GM21367 (cell line): ENCODE measurements at regions not wholly inside any gene's neighbourhood (a gene's known extent, or its start where the extent isn't known, plus 50 kb on each side); places are given as distances from the start of the nearest gene placed in this dataset.
"Not testable (repeated sequence)": the region's sequence is repeated elsewhere in the genome, so short reads cannot be mapped to it uniquely, and the experiment has no call there.

ENCODE experiments used
- ATAC-seq: cut with Tn5 transposase; IDR thresholded peaks from one replicate; pipeline ENCODE4 v1.9.1; 2021; ENCODE audit not compliant: unreplicated experiment

DNA sequence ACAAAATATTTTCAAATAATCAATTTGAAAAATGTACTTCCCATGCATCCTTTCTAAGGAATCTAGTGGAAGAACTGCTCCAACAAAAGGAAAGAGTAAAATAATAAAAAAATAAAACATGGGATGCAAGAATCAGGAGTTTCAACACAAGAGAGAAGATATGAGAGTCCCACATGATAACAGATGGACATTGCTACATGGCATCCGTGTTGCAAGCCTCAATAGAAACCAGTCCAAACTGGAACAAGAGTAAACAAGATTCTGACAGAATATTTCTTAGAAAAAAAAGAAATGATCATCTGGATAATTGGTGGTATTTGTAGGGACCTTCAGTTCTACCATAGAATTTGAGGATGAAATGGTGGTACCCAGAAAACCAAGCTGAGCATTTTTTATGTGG lies 186.8 kb downstream of the FRK start:
- no peak for ATAC-seq

DNA sequence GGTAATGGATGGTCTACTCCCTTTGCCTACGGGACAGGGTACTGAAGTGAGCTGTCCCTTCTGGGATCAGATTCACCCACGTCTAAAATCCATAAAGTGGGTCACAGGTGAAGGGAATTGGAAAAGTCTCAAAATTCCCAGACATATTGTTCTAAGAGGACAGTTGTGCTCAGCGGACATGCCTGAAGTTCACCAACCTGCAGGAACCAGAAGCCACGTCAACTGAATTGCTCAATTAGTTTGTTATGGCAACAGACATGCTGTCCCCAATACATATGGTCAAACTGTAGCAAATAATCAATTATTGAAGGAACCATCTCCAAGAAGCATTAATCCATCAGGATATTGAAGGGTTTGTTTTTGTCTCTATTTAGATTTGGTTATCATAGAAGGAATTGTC lies 190.2 kb downstream of the FRK start:
- no peak for ATAC-seq

DNA sequence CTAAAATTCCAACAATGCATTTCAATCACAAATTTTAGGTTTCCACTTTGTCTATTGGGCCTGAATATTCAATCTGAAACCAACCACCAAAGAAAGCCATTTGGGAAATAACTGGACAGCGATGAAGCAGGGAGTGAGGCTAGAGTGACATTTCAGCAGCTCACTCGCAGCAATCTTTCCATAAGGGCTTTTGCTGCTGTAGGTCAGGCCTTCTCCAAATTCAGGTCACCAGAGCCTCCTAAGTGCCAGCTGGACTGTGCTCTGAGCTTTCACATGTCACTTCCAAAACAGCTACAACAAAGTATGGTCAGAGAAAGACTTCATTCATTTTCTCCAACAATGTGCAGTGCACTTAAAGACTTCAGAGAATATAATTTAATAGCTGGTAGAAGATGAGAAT lies 194.8 kb downstream of the FRK start:
- no peak for ATAC-seq

DNA sequence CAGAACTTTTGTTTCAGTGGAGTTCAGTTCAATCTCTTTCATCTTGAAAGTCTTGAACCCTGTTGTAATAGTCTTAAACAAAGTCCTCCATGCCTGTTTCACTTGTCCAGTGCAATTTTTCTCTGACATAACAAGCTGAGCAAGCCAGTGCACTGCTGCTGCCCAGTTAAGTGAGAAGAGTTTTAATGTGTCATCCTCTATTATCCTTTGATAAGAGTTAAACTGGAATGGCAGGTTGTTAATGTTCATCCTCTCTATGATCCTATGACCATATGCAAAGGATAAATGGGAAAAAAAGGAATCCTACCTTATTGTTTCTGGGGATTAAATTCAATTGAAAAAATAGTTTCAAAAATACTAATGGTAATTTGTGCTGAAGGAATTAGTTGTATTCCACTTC lies 197.5 kb downstream of the FRK start:
- ATAC-seq = no peak

DNA sequence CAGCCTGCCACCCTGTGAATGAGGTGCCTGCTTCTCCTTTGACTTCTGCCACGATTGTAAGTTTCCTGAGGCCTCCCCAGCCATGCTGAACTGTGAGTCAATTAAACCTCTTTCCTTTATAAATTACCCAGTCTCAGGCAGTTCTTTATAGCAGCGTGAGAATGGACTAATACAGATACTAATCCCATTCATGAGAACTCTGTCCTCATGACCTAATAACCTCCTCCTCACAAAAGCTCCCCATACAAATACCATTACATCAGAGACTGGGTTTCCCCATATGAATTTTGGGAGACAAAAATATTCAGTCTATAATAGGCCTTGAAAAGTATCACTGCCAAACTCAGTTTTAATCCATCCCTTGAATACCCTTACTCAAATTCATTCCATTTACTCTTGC lies 199.0 kb downstream of the FRK start:
- not testable (repeated sequence) for ATAC-seq

DNA sequence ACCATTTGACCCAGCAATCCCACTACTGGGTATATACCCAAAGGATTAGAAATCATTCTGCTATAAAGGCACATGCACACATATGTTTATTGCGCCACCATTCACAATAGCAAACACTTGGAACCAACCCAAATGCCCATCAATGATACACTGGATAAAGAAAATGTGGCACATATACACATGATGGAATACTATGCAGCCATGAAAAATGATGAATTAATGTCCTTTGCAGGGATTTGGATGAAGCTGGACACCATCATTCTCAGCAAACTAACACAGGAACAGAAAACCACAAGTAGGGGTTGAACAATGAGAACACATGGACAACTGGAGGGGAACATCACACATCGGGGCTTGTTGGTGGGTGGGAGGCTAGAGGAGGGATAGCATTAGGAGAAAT lies 201.1 kb downstream of the FRK start:
- ATAC-seq = not testable (repeated sequence)

DNA sequence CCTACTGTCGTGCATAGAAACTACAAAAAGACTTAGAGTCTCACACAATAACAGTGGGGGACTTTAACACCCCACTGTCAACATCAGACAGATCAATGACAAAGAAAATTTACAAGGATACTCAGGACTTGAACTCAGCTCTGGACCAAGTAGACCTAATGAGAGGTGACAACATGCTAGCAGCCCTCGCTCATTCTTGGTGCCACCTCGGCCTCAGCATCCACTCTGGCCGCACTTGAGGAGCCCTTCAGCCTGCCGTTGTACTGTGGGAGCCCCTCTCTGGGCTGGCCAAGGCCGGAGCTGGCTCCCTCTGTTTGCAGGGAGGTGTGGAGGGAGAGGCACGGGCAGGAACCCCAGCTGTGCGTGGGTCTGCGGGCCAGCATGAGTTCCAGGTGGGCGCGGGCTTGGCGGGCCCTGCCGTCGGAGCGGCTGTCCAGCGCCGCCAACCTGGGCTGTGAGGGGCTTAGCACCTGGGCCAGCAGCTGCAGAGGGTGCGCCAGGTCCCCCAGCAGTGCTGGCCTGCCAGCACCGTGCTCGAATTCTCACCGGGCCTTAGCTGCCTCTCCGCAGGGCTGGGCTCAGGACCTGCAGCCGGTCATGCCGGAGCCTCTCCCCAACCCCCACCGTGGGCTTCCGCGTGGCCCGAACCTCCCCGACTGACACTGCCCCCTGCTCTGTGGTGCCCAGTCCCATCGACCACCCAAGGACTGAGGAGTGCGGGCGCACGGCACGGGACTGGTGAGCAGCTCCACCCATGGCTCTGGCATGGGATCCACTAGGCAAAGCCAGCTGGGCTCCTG lies 205.6 kb downstream of the FRK start:
- ATAC-seq = no peak

DNA sequence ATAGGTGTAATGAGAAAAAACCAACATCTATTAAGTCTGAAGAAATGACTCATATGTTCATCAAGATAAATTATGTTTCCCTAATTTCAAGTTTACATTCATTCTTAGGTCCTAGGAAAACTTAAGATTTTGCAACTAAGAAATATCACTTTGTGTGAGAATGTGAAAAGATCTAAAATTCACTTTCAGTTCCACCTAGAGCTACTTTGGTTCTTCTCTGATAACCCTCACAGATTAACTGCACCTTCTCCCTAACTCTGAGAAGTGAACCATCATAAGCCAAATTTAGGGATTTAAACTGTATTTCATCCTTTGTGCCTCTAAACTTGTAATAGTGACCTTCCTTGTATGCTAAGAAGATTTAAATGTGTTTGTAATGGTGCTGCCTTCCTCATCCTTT lies 213.0 kb downstream of the FRK start:
- ATAC-seq = no peak

DNA sequence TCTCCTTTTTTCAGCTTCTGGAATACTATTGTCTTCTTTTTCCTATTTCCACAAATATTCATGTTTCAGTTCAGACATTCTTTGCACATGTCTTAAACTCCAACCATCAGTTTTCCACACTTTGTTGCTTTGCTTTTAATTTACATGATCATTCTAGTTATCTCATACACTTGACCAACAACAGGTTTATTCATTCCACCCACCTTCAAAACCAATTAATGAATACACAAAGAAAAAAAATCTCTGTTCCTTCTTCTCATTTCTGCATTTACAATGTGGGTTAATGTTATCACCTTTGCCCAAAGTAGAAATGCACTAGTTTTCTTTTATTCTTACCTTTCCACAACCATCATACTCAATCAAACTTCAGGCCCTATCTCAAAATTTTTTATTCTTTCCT lies 216.7 kb downstream of the FRK start:
- no peak for ATAC-seq

DNA sequence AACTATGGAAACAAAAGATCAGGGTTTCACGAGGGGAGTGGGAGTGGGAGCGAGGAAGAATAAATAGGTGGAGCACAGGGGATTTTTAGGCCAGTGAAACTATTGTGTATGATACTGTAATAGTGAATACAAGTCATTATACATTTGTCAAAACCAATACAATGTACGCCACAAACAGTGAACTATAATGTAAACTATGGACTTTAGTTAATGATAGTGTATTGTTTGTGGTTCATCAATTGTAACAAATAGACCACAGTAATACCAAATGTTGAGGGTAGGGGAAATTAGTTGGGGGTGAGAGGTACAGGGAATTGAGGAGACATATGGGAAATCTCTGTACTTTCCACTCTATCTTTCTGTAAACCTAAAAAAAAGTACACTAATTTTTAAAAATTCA lies 218.4 kb downstream of the FRK start:
- ATAC-seq = no peak

DNA sequence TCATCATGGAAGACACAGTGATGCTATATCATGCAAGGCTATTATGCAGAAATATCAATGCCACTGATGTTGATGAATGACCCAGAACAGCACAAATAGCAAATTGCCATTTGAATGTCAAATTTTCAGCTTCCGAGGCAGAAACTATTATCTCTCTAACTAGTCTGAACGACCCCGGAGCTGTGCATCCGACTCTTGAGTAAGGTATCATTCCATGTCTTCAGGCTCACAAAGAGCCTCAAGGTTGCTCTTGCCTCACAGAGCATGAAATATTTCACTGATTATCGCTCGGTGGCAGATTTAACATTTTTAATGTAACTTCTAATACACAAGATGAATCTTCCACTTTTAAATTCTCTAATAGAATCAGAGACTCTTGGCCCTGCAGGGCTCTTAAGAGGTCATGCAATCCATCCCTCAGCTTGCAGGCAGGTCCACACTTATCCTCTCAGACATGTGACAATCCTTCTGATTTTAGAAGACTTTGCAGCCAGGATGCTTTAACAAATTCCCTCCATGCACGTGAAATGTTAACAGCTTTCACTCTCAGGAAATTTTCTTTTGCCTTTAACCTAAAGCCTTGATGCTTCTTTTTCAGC lies 221.0 kb downstream of the FRK start:
- no peak for ATAC-seq

DNA sequence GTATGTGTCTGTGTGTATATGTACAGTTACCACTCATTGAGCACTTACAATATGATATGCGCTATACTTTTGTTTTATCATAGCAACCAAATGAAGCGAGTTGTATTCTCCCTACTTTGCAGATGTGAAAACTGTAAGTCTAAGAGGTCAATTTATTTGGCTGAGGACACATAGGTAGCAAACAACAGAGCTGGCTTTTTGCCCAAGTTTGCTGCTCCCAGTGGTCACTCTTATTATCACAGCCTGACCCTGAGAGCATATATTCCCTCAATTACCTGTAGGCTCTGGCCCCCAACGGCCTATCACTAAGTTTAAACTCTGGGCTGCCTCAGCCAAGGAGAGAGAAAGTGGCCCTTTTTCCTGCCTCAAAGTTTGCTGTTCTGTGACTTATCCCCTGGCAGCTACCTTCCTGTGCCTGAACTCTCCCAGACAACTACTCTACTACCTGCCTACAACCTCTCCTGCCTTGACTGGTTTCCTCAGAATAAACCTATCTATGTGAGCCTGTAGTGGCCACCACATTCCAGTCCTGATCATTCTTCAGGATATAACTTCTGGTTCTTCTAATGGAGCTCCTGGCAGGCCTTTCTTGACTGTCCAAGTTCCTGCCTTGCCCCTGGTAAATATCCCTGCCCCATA lies 221.8 kb downstream of the FRK start:
- ATAC-seq = peak; percentile 95

DNA sequence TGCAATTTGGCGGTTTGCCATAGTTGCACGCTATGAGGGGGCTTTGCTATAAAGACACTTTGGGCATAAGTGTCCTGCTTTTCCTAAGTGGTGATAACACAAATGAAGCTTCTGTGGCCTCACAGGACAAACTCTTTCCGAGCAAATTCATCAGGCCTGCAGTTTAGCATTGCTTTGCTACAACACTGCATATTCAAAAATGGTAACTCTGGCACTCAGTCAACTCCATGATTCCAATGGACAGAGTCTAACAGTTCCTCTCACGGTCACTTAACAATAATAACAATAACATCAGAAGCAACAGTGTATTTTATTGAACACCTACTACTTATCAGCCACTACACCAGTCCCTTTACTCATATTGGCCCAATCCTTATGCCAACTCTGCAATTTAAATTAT lies 222.5 kb downstream of the FRK start:
- no peak for ATAC-seq

DNA sequence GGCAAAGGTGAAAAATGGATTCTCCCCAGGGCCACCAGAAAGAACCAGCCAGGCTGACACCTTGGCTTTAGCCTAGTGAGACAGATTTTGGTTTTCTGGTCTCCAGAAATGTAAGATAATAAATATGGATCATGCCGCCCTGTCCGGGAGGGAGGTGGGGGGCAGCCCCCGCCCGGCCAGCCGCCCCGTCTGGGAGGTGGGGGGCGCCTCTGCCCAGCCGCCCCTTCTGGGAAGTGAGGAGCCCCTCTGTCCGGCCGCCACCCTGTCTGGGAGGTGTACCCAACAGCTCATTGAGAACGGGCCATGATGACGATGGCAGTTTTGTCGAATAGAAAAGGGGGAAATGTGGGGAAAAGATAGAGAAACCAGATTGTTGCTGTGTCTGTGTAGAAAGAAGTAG lies 224.3 kb downstream of the FRK start:
- ATAC-seq = not testable (repeated sequence)

DNA sequence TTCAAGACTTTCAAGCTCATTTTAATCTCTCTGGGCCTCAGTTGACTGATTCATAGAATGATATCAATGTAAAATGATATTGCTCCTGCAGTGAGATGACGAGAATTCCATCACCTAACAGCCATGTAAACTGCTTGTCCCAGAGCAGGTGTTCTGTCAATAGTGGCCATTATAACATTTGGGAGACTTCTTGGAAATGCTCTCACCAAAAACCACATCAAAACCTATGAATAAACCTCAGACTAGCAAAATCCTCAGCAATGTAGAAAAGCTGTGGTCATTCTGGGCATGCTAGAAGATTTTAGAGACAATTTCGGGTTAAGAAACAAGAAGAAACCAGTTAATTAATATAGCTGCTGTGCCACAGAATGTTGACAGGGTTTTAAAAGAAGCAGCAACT lies 225.4 kb downstream of the FRK start:
- ATAC-seq = no peak

DNA sequence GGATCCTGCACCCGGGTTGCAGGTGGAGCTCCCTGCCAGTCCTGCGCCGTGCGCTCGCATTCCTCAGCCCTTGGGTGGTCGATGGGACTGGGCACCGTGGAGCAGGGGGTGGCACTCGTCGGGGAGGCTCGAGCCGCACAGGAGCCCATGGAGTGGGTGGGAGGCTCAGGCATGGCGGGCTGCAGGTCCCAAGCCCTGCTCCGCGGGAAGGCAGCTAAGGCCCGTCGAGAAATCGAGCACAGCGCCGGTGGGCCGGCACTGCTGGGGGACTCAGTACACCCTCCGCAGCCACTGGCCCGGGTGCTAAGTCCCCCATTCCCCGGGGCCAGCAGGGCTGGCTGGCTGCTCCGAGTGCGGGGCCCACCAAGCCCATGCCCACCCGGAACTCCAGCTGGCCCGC lies 226.1 kb downstream of the FRK start:
- ATAC-seq = not testable (repeated sequence)

DNA sequence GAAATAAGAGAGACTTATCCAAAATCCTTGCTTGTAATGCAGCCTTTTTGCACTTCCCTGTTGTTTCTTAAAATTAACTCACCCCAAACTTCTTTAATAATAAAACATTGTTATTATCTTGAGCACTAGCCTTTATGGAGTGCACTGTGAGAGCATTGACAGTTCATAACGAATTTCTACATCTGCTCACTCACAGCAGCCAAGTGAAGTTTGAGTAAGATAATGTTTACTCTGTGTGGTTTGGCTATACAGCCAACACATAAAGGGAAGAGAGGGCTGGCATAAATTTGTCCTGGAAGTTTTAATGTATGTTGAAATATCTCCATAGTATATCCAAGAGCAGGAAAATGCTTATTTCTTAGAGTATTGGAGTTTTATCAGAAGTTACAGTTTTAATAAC lies 227.9 kb downstream of the FRK start:
- no peak for ATAC-seq

DNA sequence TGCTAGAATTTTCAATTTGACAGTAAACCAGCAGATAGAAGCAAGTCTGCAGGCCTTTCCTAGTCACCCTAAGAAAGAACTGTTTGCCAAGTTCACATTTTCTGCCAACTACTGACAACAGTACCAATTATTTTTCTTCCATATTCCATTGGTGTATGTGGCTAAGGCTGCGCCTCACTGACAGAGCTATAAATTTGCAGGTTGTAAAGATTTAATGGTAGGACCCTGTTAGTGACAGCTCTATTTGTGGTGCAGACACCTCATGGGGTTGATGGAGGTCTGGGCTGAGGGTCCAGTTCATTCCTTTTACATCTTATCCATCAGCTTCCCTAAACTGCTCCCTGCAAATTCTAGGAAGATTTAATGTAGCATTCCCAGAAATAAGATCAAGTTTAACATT lies 228.5 kb downstream of the FRK start:
- no peak for ATAC-seq

DNA sequence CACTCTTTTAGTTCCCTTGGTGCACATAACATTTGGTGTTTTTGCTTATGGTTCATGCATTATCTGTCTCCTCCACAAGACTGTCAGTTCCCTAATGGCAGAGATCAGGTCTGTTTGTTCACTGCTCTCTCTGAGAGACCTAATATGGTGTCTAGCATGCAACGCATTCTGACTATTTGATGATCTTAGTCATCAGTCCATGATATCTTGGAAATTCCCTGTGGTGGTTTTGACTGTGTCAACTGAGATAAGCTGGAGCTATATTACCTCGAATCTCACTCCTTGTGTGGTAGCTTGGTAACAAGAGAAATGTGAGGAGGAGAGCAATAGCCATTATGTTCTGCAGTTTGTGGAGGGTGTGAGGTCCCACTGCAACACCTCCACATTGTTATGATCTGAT lies 229.8 kb downstream of the FRK start:
- no peak for ATAC-seq

DNA sequence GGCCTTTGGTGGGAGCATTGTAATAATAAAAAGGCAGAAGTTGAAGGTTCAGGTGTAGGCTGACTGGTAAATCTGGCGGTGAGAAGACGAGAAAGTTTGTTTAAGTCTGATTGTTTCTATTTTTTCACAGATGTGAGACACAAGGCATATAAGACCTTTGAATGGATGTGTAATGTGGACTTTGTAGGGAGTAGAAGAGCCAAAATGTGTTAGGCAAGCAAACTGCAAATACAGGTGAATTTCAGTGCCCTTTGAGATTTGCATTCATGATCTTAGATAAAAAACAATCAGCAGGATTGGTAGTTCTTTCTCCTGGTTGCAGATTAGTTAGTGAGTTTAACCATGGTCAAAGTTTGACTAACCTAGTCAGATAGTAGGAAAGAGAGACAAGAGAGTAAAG lies 238.9 kb downstream of the FRK start:
- no peak for ATAC-seq

DNA sequence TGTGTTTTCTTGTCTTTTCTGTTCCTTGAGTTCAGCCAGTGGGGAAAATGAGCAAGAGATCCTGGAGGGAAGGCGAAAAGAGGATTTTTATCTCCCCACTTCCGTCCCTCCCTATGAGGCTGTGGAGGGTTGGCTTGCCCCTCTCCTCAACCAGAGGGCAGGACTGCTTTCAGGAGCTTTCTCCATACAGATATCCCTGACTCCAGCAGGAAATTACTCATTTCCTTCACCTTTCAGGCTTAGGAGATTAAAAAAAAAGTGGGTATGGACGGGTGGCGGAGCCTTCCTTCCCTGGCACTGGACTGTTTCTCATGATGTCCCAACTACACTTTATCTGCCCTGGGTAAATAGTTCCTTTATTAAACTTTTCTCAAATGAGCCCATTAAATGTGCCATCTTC lies 241.2 kb downstream of the FRK start:
- ATAC-seq = no peak

DNA sequence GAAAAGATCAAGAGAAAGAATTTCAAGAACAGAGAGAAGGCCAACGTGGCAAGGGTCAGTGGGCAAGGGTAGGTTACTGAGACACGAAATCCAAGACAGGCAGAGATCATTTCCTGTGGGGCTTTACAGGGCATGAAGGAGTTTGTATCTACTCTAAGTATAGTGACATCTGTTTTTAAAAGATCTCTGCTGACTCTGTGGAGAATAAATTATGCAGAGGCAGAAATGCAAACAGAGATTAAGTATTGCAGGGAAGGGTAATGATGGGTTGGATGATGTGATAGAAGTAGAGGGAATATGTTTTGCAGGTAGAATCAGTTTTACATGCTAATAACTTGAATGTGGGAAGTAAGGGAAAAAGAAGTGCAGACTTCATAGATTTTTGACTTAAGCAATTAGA lies 243.5 kb downstream of the FRK start:
- no peak for ATAC-seq
